Spleen (tissue), 7 donors: ENCODE measurements at regions not wholly inside any gene's neighbourhood (a gene's known extent, or its start where the extent isn't known, plus 50 kb on each side); places are given as distances from the start of the nearest gene placed in this dataset.

ENCODE experiments used
- CTCF ChIP-seq, 11 experiments: fragments of 200-600 bp in 7 of 11; fragments of 450-650 bp in 4 of 11; sonication (generic) in 4 of 11; IDR thresholded peaks in 8 of 11; conservative IDR thresholded peaks in 3 of 11; 1 replicate in 7 of 11; 2 replicates in 4 of 11; pipeline versions ENCODE4 v1.4.0 to v1.8.0; 2016 to 2021; ENCODE audit warnings: antibody characterized with exemption in 11 of 11, inconsistent platforms in 4 of 11, mild to moderate bottlenecking in 1 of 11
- POLR2A ChIP-seq, 3 donors: fragments of 450-650 bp; IDR thresholded peaks; one replicate each; pipeline ENCODE4 v1.5.1; 2017; ENCODE audit warnings: antibody characterized with exemption in 3 of 3, mild to moderate bottlenecking in 1 of 3
- POLR2AphosphoS5 ChIP-seq, 3 donors: sonication (generic); formaldehyde crosslinking; IDR thresholded peaks; one replicate each; pipeline ENCODE4 v1.5.1; 2017; ENCODE audit warnings: antibody characterized with exemption in 3 of 3
- donor health status: DM: no; HTN: no; CAD: no; lungs with moderate emphysema.
- donor health status: DM: no; HTN: no; CAD: no.
- donor health status: DM: no; HTN: no; CAD: no.

DNA sequence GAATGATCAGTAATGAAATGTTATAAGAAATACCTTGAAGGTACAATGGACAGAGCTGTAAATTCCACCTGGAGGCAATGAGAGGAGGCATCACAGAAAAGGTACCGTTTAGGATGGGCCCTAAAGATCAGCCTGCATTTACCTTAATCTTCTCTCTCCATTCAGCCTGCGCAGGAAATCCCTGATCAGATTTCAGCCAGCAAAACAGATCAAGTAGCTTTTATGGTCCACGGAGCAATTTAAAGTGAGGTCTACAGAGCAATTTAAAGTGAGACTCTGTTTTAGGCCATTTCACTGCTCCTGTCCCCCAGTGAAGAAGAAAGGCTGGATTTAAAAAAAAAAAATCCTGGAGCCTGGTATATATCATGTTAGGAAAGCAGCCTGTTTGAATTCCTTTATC lies 195.1 kb upstream of the VCX start:
- TF ChIP-seq POLR2AphosphoS5 (IDR thresholded peaks at IDR 0.05): no peak
- no peak for TF ChIP-seq CTCF (IDR thresholded peaks at IDR 0.05 in 8 of 11, conservative IDR thresholded peaks at IDR 0.05 in 3 of 11)
- no peak for TF ChIP-seq POLR2A (IDR thresholded peaks at IDR 0.05)
